CD4-positive, alpha-beta T cell treated with Interleukin-10 for 1 hour (primary cell): ENCODE measurements at regions not wholly inside any gene's neighbourhood (a gene's known extent, or its start where the extent isn't known, plus 50 kb on each side); places are given as distances from the start of the nearest gene placed in this dataset.
"Not testable (repeated sequence)": the region's sequence is repeated elsewhere in the genome, so short reads cannot be mapped to it uniquely, and the experiment has no call there.

Experiments
- DNase-seq: peaks from one replicate; pipeline ENCODE4 v3.0.0-alpha.2; 2020

GRCh38 chr10:109040622-109041021 is 882.7 kb downstream of the XPNPEP1 start:
- DNase-seq = no peak

DNA sequence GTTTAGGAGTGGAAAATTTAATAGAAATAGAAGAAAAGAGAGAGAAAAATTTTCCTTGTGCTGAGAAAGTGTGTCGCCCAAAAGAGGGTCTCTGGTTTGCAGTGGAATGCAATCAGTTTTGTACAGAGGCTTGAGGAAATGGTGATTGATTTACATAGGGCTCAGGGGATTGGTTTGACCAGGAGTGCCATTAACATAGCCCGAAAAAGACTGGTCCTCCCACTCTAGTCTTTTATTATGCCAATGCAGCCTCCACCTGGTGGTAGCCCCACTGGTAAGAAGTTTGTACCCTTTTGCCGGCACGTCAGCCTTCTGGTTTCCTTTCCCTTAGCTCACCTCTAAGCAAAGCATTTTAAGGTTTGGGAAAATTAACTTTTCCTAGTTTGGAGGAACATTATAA is 885.3 kb downstream of the XPNPEP1 start:
- no peak for DNase-seq

- no peak for DNase-seq
Measured at GRCh38 chr10:109030581-109031210, 892.6 kb downstream of the XPNPEP1 start.

- DNase-seq = no peak
Measured at GRCh38 chr10:109029870-109030269, 893.4 kb downstream of the XPNPEP1 start.

GRCh38 chr10:109027534-109028185 is 895.7 kb downstream of the XPNPEP1 start:
- DNase-seq = no peak

GRCh38 chr10:109025172-109025571 is 898.1 kb downstream of the XPNPEP1 start:
- DNase-seq = no peak

DNA sequence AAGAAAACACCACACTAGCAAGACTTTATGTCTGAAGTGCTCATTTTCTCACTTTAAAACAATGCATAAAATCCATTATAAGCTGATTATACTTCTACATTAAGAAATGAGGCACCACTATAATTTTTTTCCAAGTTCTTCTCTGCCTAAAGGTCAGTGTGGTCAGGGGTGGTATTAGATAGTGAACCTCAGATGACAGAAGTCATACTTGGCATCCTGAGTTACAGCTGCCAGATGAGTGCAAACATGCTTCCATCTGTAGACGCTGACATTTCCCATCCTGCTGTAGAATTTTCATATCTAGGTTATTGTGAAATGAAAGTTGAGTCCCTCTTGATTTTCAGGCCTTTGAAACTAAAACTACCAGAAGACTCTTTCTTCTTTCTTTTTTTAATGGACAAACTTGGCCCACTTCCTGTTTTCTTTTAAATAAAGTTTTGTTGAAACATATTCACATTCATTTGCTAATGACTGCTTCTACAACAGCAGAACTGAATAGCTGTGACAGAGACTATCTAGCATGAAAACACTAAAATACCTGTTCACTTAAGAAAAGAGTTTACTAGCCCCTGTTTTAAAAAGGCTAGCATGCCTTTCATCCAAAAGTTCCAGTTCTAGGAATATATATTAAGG is 900.8 kb downstream of the XPNPEP1 start:
- DNase-seq = no peak

DNA sequence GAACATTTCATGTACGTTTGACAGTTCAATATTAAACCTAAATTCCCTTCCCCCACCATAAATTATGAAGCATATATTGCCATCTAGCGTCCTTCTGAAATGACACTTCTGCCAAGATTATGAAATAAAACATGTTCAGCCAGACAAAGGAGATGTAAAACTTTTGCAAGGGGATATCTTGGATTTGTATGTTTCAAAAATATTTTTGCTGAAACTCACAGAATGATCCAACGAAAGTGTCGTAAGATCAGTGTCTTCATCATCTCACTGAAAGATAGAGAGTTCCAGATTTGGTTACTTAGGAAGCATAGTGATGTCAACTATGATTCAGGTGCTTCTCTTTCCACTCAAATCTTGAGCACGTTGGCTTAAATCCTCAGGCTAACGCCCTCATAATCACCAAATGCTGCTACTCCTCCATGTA is 904.3 kb downstream of the XPNPEP1 start:
- no peak for DNase-seq

DNA sequence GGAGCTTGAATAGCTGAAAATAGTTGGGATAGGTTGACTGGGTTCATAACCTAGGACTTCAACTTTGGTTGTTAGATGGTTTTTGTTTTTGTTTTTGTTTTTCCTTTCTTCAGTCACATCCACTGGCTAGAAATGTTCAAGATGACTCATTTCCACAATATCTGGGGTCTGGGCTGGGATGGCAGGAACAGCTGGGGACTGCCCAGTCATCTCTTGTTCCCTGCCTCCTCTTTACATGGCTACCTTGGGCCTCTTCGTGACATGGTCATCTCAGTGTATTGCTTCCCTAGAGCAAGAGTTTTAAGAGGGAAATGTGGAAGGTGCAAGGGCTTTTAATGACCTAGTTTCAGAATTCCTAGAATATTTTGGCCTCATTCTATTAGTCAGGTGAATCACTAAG is 915.8 kb downstream of the XPNPEP1 start:
- DNase-seq = no peak

DNA sequence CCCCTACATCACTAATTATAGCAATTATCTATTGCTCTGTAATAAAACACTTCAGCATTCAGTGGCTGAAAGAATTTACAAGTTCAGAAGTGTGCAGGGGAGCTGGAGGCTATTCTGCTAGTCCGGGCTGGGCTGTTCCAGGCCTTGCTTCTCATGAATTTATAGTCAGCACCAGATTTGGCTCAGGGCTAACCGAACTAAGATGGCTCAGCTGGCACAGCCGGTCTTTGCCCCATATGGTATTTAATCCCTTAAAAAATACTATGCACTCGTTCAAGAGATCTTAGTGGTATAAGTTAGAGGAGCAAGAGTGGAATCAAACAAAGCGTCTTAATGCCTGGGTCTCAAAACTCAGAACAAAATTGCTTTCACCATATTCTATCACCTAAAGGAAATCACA is 932.9 kb downstream of the XPNPEP1 start:
- no peak for DNase-seq

GRCh38 chr10:108989976-108990375 is 933.3 kb downstream of the XPNPEP1 start:
- no peak for DNase-seq

GRCh38 chr10:108982159-108982558 is 941.2 kb downstream of the XPNPEP1 start:
- DNase-seq = no peak

DNA sequence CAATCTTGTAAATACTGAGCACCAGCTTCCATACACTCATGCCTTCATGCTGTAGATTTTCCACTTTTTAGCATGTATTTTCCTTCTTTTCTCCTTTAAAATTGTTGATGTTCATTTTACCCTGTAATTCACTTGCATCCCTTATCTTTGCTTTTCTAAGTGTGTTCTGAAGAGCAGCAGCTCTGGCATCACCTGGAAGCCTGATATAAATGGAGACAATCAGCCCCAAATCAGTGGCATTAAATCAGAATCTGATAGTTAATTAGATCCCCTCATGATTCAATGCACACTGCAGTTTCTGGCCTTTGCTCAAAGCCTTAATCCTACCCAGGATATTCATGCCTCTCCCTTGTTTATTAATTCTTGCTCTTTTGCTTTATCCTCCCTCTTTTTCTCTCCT is 942.4 kb downstream of the XPNPEP1 start:
- DNase-seq = no peak

GRCh38 chr10:108975459-108976058 is 947.8 kb downstream of the XPNPEP1 start:
- DNase-seq = no peak

DNA sequence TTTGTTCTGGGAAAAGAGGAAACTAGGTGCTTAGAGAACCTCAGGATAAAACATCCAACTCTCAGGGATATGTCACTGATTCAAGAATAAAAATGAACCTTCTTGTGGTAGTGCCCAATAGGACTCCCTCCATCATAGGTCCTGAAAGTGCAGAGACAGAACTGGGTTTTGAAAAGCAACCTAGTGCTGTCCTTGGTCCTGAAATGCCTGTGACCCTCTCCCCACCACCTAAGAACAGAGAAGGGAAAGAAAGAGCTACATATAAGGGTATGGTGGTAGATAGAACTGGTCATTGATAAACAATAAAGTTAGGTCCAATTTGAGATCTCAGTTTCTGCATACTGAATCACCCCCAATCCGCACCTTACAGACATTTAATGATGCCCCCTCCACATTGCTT is 953.3 kb downstream of the XPNPEP1 start:
- no peak for DNase-seq

DNA sequence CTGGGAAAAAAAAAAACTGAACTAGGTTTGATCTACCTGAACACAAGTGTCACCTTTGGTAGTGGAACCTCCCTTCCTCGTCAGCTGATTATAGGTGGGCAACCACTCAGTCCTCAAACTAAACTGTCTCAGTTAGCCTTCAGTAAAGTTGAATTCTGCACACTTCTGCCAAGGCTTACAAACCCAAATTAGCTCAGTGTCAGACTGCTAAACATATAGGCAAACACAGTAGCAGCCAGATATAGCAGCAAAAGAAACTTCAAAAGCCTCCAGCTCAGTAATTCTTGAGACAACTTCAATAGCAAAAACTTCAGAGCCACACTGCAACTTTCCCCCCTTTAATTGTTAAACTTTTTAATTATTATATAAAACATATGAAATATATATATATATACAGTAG is 956.9 kb downstream of the XPNPEP1 start:
- no peak for DNase-seq

GRCh38 chr10:108966005-108966404 is 957.3 kb downstream of the XPNPEP1 start:
- no peak for DNase-seq

- no peak for DNase-seq
Measured at GRCh38 chr10:108962172-108962571, 961.1 kb downstream of the XPNPEP1 start.

- no peak for DNase-seq
Measured at GRCh38 chr10:108957681-108958080, 965.6 kb downstream of the XPNPEP1 start.

GRCh38 chr10:108956149-108956548 is 967.2 kb downstream of the XPNPEP1 start:
- no peak for DNase-seq

DNA sequence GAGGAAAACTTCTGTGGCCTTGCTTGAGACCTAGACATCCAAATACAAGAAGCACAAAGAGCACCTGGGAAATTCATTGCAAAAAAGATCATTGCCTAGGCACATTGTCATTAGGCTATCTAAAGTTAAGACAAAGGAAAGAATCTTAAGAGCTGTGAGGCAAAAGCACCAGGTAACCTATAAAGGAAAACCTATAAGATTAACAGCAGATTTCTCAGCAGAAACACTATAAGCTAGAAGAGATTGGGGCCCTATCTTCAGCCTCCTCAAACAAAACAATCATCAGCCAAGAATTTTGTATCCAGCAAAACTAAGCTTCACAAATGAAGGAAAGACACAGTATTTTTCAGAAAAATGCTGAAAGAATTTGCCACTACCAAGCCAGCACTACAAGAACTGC is 1003.3 kb downstream of the XPNPEP1 start:
- not testable (repeated sequence) for DNase-seq

- no peak for DNase-seq
Measured at GRCh38 chr10:108913300-108913699, 1010.0 kb downstream of the XPNPEP1 start.

GRCh38 chr10:108911814-108912541 is 1011.3 kb downstream of the XPNPEP1 start:
- DNase-seq = no peak
